Mammary epithelial cell (primary cell): ENCODE measurements at regions not wholly inside any gene's neighbourhood (a gene's known extent, or its start where the extent isn't known, plus 50 kb on each side); places are given as distances from the start of the nearest gene placed in this dataset.

Experiments
- CTCF ChIP-seq, 2 donors: IDR thresholded peaks in 1 of 2; conservative IDR thresholded peaks in 1 of 2; 2 replicates each; pipeline ENCODE4 v1.5.1; 2011 to 2012; ENCODE audit warnings: inconsistent platforms in 2 of 2, low read length in 2 of 2, mild to moderate bottlenecking in 2 of 2, control low read depth in 1 of 2, low read depth in 1 of 2; ENCODE audit not compliant: insufficient read depth in 1 of 2; ENCODE audit errors: extremely low read depth in 1 of 2
- EZH2 ChIP-seq: IDR thresholded peaks from 2 replicates; pipeline ENCODE4 v1.6.1; 2012; ENCODE audit warnings: low read length, inconsistent platforms, borderline replicate concordance

- no peak for TF ChIP-seq CTCF (conservative IDR thresholded peaks at IDR 0.05 in 1 of 2, IDR thresholded peaks at IDR 0.05 in 1 of 2; ENCODE audit: extremely low read depth in 1 of 2, insufficient read depth in 1 of 2, low read depth in 1 of 2, low read length in 2 of 2)
- no peak for TF ChIP-seq EZH2
Observed at GRCh38 chr4:188387179-188387791, 248.0 kb downstream of the TRIML1 start.
